HUES48 (cell line): ENCODE measurements at regions not wholly inside any gene's neighbourhood (a gene's known extent, or its start where the extent isn't known, plus 50 kb on each side); places are given as distances from the start of the nearest gene placed in this dataset.

Experiments
- H3K27ac ChIP-seq: one replicate; pipeline ENCODE4 v1.7.0; 2013; ENCODE audit warnings: low read depth, low read length, inconsistent platforms
- H3K27me3 ChIP-seq: 2 replicates; pipeline ENCODE4 v1.6.1; 2013; ENCODE audit warnings: mild to moderate bottlenecking, low read length; ENCODE audit not compliant: control insufficient read depth, insufficient read depth
- H3K36me3 ChIP-seq: 2 replicates; pipeline ENCODE4 v1.6.1; 2013; ENCODE audit warnings: low read length; ENCODE audit not compliant: control insufficient read depth, insufficient read depth
- H3K4me1 ChIP-seq: 2 replicates; pipeline ENCODE4 v1.6.1; 2013; ENCODE audit warnings: mild to moderate bottlenecking, low read length; ENCODE audit not compliant: control insufficient read depth, insufficient read depth
- H3K4me3 ChIP-seq: 2 replicates; pipeline ENCODE4 v1.5.1; 2013; ENCODE audit warnings: mild to moderate bottlenecking, low read depth, low read length
- H3K9ac ChIP-seq: 2 replicates; pipeline ENCODE4 v1.6.1; 2013; ENCODE audit warnings: mild to moderate bottlenecking, low read depth, low read length, moderate library complexity
- H3K9me3 ChIP-seq: 2 replicates; pipeline ENCODE4 v1.6.1; 2013; ENCODE audit warnings: low read length; ENCODE audit not compliant: control insufficient read depth, insufficient read depth

- H3K27me3 ChIP-seq, result no peaks in the 10 kb centered on the region
- H3K36me3 ChIP-seq, result no peaks in the 10 kb centered on the region
- no peaks in the 10 kb centered on the region for H3K4me1 ChIP-seq
- no peak overlapping the region for H3K4me3 ChIP-seq
- H3K27ac ChIP-seq, result no peak overlapping the region
- H3K9ac ChIP-seq, result no peak overlapping the region
- H3K9me3 ChIP-seq, result peaks cover 21% of the 10 kb centered on the region
These were observed 158.8 kb upstream of the INHBA start for GRCh38 chr7:41861642-41862041.

GRCh38 chr7:41858201-41858600, 155.3 kb upstream of the INHBA start:
- H3K36me3 ChIP-seq, result no peaks in the 10 kb centered on the region
- no peaks in the 10 kb centered on the region for H3K27me3 ChIP-seq
- no peaks in the 10 kb centered on the region for H3K4me1 ChIP-seq
- H3K9ac ChIP-seq, result no peak overlapping the region
- H3K9me3 ChIP-seq, result no peaks in the 10 kb centered on the region
- H3K4me3 ChIP-seq, result no peak overlapping the region
- no peak overlapping the region for H3K27ac ChIP-seq

- H3K9ac ChIP-seq, result no peak overlapping the region
- H3K27ac ChIP-seq, result no peak overlapping the region
- H3K4me3 ChIP-seq, result no peak overlapping the region
- no peaks in the 10 kb centered on the region for H3K4me1 ChIP-seq
- H3K9me3 ChIP-seq, result no peaks in the 10 kb centered on the region
- H3K27me3 ChIP-seq, result no peaks in the 10 kb centered on the region
- no peaks in the 10 kb centered on the region for H3K36me3 ChIP-seq
These were observed 152.9 kb upstream of the INHBA start for GRCh38 chr7:41855798-41856197.

- no peaks in the 10 kb centered on the region for H3K4me1 ChIP-seq
- no peaks in the 10 kb centered on the region for H3K36me3 ChIP-seq
These were observed 144.7 kb upstream of the INHBA start for GRCh38 chr7:41847606-41848005.

GRCh38 chr7:41847151-41847550, 144.3 kb upstream of the INHBA start:
- no peak overlapping the region for H3K9ac ChIP-seq
- H3K9me3 ChIP-seq, result no peaks in the 10 kb centered on the region
- H3K27me3 ChIP-seq, result no peaks in the 10 kb centered on the region
- no peaks in the 10 kb centered on the region for H3K36me3 ChIP-seq
- no peaks in the 10 kb centered on the region for H3K4me1 ChIP-seq
- no peak overlapping the region for H3K4me3 ChIP-seq
- no peak overlapping the region for H3K27ac ChIP-seq

More at GRCh38 chr7:41847606-41848005, 144.7 kb upstream of the INHBA start:
- Histone ChIP-seq H3K27me3 (no peaks in the 10 kb centered on the region), H3K27ac (no peak overlapping the region), H3K9me3 (no peaks in the 10 kb centered on the region), H3K4me3 (no peak overlapping the region), H3K9ac (no peak overlapping the region)

- H3K4me1 ChIP-seq, result no peaks in the 10 kb centered on the region
- no peak overlapping the region for H3K9ac ChIP-seq
- no peaks in the 10 kb centered on the region for H3K36me3 ChIP-seq
- no peak overlapping the region for H3K27ac ChIP-seq
- H3K27me3 ChIP-seq, result no peaks in the 10 kb centered on the region
- no peaks in the 10 kb centered on the region for H3K9me3 ChIP-seq
- no peak overlapping the region for H3K4me3 ChIP-seq
These were observed 140.1 kb upstream of the INHBA start for GRCh38 chr7:41842956-41843355.

GRCh38 chr7:41837916-41838315, 135.0 kb upstream of the INHBA start:
- H3K27me3 ChIP-seq, result no peaks in the 10 kb centered on the region
- H3K4me3 ChIP-seq, result no peak overlapping the region
- H3K9ac ChIP-seq, result no peak overlapping the region
- no peaks in the 10 kb centered on the region for H3K36me3 ChIP-seq
- H3K9me3 ChIP-seq, result no peaks in the 10 kb centered on the region
- H3K27ac ChIP-seq, result no peak overlapping the region
- H3K4me1 ChIP-seq, result peaks cover 4% of the 10 kb centered on the region; the same call in 1 of the 2 replicates

GRCh38 chr7:41835976-41836530, 133.2 kb upstream of the INHBA start:
- H3K9ac ChIP-seq, result no peak overlapping the region

GRCh38 chr7:41834805-41835694, 132.2 kb upstream of the INHBA start:
- Histone ChIP-seq H3K4me3 (no peak overlapping the region), H3K27me3 (no peaks in the 10 kb centered on the region), H3K27ac (no peak overlapping the region), H3K9me3 (no peaks in the 10 kb centered on the region), H3K4me1 (peaks cover 9% of the 10 kb centered on the region; the same call in 1 of the 2 replicates), H3K9ac (no peak overlapping the region), H3K36me3 (no peaks in the 10 kb centered on the region)

More at GRCh38 chr7:41835976-41836530, 133.2 kb upstream of the INHBA start:
- Histone ChIP-seq H3K27ac (no peak overlapping the region), H3K4me1 (peaks cover 9% of the 10 kb centered on the region; the same call in 1 of the 2 replicates), H3K27me3 (no peaks in the 10 kb centered on the region), H3K9me3 (no peaks in the 10 kb centered on the region), H3K4me3 (no peak overlapping the region), H3K36me3 (no peaks in the 10 kb centered on the region)

GRCh38 chr7:41832941-41833340, 130.1 kb upstream of the INHBA start:
- Histone ChIP-seq H3K9ac (no peak overlapping the region), H3K9me3 (no peaks in the 10 kb centered on the region)

GRCh38 chr7:41830271-41830670, 127.4 kb upstream of the INHBA start:
- H3K9ac ChIP-seq, result no peak overlapping the region

More at GRCh38 chr7:41832941-41833340, 130.1 kb upstream of the INHBA start:
- no peaks in the 10 kb centered on the region for H3K27me3 ChIP-seq
- no peaks in the 10 kb centered on the region for H3K36me3 ChIP-seq
- H3K27ac ChIP-seq, result peak overlapping the region; percentile 76
- peaks cover 9% of the 10 kb centered on the region; the same call in 1 of the 2 replicates for H3K4me1 ChIP-seq
- no peak overlapping the region for H3K4me3 ChIP-seq

More at GRCh38 chr7:41830271-41830670, 127.4 kb upstream of the INHBA start:
- Histone ChIP-seq H3K9me3 (no peaks in the 10 kb centered on the region), H3K4me3 (no peak overlapping the region), H3K27me3 (no peaks in the 10 kb centered on the region), H3K27ac (peak overlapping the region; percentile 17), H3K36me3 (no peaks in the 10 kb centered on the region), H3K4me1 (peaks cover 9% of the 10 kb centered on the region; the same call in 1 of the 2 replicates)
